ENCODE measurements at regions not wholly inside any gene's neighbourhood (a gene's known extent, or its start where the extent isn't known, plus 50 kb on each side); places are given as distances from the start of the nearest gene placed in this dataset.
"Not testable (repeated sequence)": the region's sequence is repeated elsewhere in the genome, so short reads cannot be mapped to it uniquely, and the experiment has no call there.

GRCh38 chr1:60636946-60637345 is 445.4 kb upstream of the NFIA start:
- CTCF ChIA-PET: no interaction called here

GRCh38 chr1:60634106-60634505 is 448.3 kb upstream of the NFIA start:
- POLR2A ChIA-PET: no interaction called here
- CTCF ChIA-PET: no interaction called here

More at GRCh38 chr1:60636946-60637345, 445.4 kb upstream of the NFIA start:
- POLR2A ChIA-PET: no interaction called here

GRCh38 chr1:60622486-60622885 is 459.9 kb upstream of the NFIA start:
- CTCF ChIA-PET: no interaction called here

GRCh38 chr1:60621368-60621851 is 461.0 kb upstream of the NFIA start:
- ChIA-PET POLR2A (no interaction called here), CTCF (no interaction called here)

More at GRCh38 chr1:60622486-60622885, 459.9 kb upstream of the NFIA start:
- POLR2A ChIA-PET: no interaction called here

GRCh38 chr1:60620087-60620486 is 462.3 kb upstream of the NFIA start:
- ChIA-PET CTCF (no interaction called here), POLR2A (no interaction called here)

- ChIA-PET POLR2A (no interaction called here), CTCF (no interaction called here)
Measured at GRCh38 chr1:60619581-60619980, 462.8 kb upstream of the NFIA start.

- CTCF ChIA-PET: no interaction called here
- POLR2A ChIA-PET: no interaction called here
Measured at GRCh38 chr1:60615666-60616065, 466.7 kb upstream of the NFIA start.

- POLR2A ChIA-PET: no interaction called here
- CTCF ChIA-PET: no interaction called here
Measured at GRCh38 chr1:60612790-60613189, 469.6 kb upstream of the NFIA start.

GRCh38 chr1:60606921-60607320 is 475.4 kb upstream of the NFIA start:
- POLR2A ChIA-PET, CTCF ChIA-PET: not testable (repeated sequence)

- POLR2A ChIA-PET: no interaction called here
- CTCF ChIA-PET: no interaction called here
Measured at GRCh38 chr1:60600532-60600931, 481.8 kb upstream of the NFIA start.

- CTCF ChIA-PET: no interaction called here
- POLR2A ChIA-PET: no interaction called here
Measured at GRCh38 chr1:60599574-60599973, 482.8 kb upstream of the NFIA start.

- ChIA-PET CTCF (no interaction called here), POLR2A (no interaction called here)
Measured at GRCh38 chr1:60598041-60598910, 484.1 kb upstream of the NFIA start.

GRCh38 chr1:60596791-60597750 is 485.3 kb upstream of the NFIA start:
- ChIA-PET CTCF (no interaction called here), POLR2A (no interaction called here)

- CTCF ChIA-PET: no interaction called here
- POLR2A ChIA-PET: no interaction called here
Measured at GRCh38 chr1:60591583-60591982, 490.8 kb upstream of the NFIA start.

- CTCF ChIA-PET: no interaction called here
- POLR2A ChIA-PET: no interaction called here
Measured at GRCh38 chr1:60589916-60590315, 492.4 kb upstream of the NFIA start.

- POLR2A ChIA-PET: no interaction called here
- CTCF ChIA-PET: no interaction called here
Measured at GRCh38 chr1:60589046-60589748, 493.2 kb upstream of the NFIA start.

- ChIA-PET CTCF (no interaction called here), POLR2A (no interaction called here)
Measured at GRCh38 chr1:60584371-60584770, 498.0 kb upstream of the NFIA start.

- ChIA-PET POLR2A (no interaction called here), CTCF (no interaction called here)
Measured at GRCh38 chr1:60583696-60584095, 498.7 kb upstream of the NFIA start.

- POLR2A ChIA-PET: no interaction called here
- CTCF ChIA-PET: no interaction called here
Measured at GRCh38 chr1:60581455-60582220, 500.7 kb upstream of the NFIA start.

- POLR2A ChIA-PET: no interaction called here
- CTCF ChIA-PET: no interaction called here
Measured at GRCh38 chr1:60577029-60577428, 503.5 kb upstream of the C1orf87 start.
